ENCODE measurements at regions not wholly inside any gene's neighbourhood (a gene's known extent, or its start where the extent isn't known, plus 50 kb on each side); places are given as distances from the start of the nearest gene placed in this dataset.

- DNase-seq (ENCODE audit: extremely low read depth, low read depth): no peak
- TF ChIP-seq CTCF (IDR thresholded peaks at IDR 0.05; ENCODE audit: low read depth, low read length): no peak
These were observed 776.8 kb downstream of the PCDH18 start for GRCh38 chr4:136755531-136755916.

GRCh38 chr4:136754810-136755530 lies 777.3 kb downstream of the PCDH18 start:
- no peak for TF ChIP-seq CTCF (IDR thresholded peaks at IDR 0.05; ENCODE audit: low read depth, low read length)

GRCh38 chr4:136751556-136751955 lies 780.7 kb downstream of the PCDH18 start:
- no peak for DNase-seq (ENCODE audit: extremely low read depth, low read depth)
- no peak for TF ChIP-seq CTCF (IDR thresholded peaks at IDR 0.05; ENCODE audit: low read depth, low read length)

More at GRCh38 chr4:136754810-136755530, 777.3 kb downstream of the PCDH18 start:
- no peak for DNase-seq (ENCODE audit: extremely low read depth, low read depth)

DNA sequence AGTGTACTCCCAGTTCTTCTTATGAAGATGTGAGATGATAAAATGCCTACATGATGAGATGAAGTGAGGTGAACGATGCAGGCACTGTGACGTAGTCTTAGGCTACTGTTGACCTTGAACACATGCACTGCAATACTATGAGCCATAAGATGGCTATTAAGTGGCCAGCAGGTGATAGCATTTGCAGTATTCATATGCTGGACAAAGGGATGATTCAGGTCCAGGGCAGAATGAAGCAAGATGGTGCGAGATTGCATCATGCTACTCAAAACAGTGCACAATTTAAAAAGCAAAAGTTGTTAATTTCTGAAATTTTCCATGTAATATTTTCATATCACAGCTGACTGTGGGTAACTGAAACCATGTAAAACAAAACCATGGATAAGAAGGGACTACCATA lies 781.4 kb downstream of the PCDH18 start:
- DNase-seq (ENCODE audit: extremely low read depth, low read depth): no peak

DNA sequence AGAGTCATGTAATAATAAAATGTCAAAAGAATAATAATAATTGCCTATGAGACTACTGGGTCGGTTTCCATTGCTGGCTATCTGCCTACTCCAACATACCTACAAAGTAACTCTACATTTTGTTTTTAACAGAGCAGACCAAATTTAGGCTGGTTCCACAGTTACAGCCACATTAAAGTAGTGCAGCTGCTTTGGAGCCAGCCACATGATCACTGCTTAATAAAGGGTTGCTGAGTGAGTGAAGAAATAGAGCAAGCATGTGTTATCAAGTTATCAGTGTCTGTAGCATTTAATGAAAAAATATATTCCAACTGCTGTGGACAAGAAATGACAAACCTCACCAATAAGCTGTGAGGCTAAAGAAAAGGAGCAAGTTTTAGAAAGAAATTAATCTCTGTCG lies 782.3 kb downstream of the PCDH18 start:
- no peak for TF ChIP-seq CTCF (IDR thresholded peaks at IDR 0.05; ENCODE audit: low read depth, low read length)
- DNase-seq (ENCODE audit: extremely low read depth, low read depth): no peak

More for the DNA sequence above, 781.4 kb downstream of the PCDH18 start:
- no peak for TF ChIP-seq CTCF (IDR thresholded peaks at IDR 0.05; ENCODE audit: low read depth, low read length)

GRCh38 chr4:136748773-136749172 lies 783.5 kb downstream of the PCDH18 start:
- TF ChIP-seq CTCF (IDR thresholded peaks at IDR 0.05; ENCODE audit: low read depth, low read length): no peak
- peak; percentile 16 for DNase-seq (ENCODE audit: extremely low read depth, low read depth)

GRCh38 chr4:136748165-136748564 lies 784.1 kb downstream of the PCDH18 start:
- TF ChIP-seq CTCF (IDR thresholded peaks at IDR 0.05; ENCODE audit: low read depth, low read length): no peak

More at GRCh38 chr4:136748165-136748564, 784.1 kb downstream of the PCDH18 start:
- no peak for DNase-seq (ENCODE audit: extremely low read depth, low read depth)

Measured in AG09319 (cell line).